Keratinocyte (primary cell): ENCODE measurements at regions not wholly inside any gene's neighbourhood (a gene's known extent, or its start where the extent isn't known, plus 50 kb on each side); places are given as distances from the start of the nearest gene placed in this dataset.

ENCODE experiments used
- DNase-seq: peaks from one replicate; pipeline ENCODE4 v3.0.0-alpha.2; 2011; ENCODE audit warnings: low read depth, missing footprints, low spot score
- FAIRE-seq: peaks from 2 replicates; lab custom pipeline; 2011; peaks lifted over from hg19 to GRCh38; lab: Jason Lieb, UNC
- H2AFZ ChIP-seq: 2 replicates; pipeline ENCODE4 v1.6.0; 2012; ENCODE audit warnings: low read length, control low read depth, inconsistent platforms; ENCODE audit not compliant: control insufficient read depth
- H3K27ac ChIP-seq: 2 replicates; pipeline ENCODE4 v1.5.1; 2011; ENCODE audit warnings: low read length; ENCODE audit not compliant: control insufficient read depth, insufficient read depth
- H3K27me3 ChIP-seq: 3 replicates; pipeline ENCODE4 v1.6.0; 2011; ENCODE audit warnings: low read length; ENCODE audit not compliant: control insufficient read depth, insufficient read depth; ENCODE audit errors: extremely low read depth
- H3K36me3 ChIP-seq, 2 experiments: 2 replicates in 1 of 2; 3 replicates in 1 of 2; pipeline ENCODE4 v1.5.1; 2011; ENCODE audit warnings: low read length in 2 of 2, mild to moderate bottlenecking in 1 of 2; ENCODE audit not compliant: control insufficient read depth in 2 of 2, insufficient read depth in 2 of 2; ENCODE audit errors: extremely low read depth in 1 of 2
- H3K4me1 ChIP-seq: 3 replicates; pipeline ENCODE4 v1.5.1; 2011; ENCODE audit warnings: low read length; ENCODE audit not compliant: control insufficient read depth, insufficient read depth; ENCODE audit errors: extremely low read depth
- H3K4me2 ChIP-seq: 3 replicates; pipeline ENCODE4 v1.6.0; 2011; ENCODE audit warnings: low read depth, low read length; ENCODE audit not compliant: control insufficient read depth, insufficient read depth; ENCODE audit errors: extremely low read depth
- H3K4me3 ChIP-seq, 3 experiments: fragments of 200-600 bp in 1 of 3; sonication (generic) in 1 of 3; 2 replicates in 2 of 3; 3 replicates in 1 of 3; pipeline ENCODE4 v1.5.1; 2011 to 2016; ENCODE audit warnings: low read length in 3 of 3, mild to moderate bottlenecking in 3 of 3, control low read depth in 2 of 3, inconsistent platforms in 1 of 3, low read depth in 1 of 3, mixed read lengths in 1 of 3, mixed run types in 1 of 3, moderate library complexity in 1 of 3; ENCODE audit not compliant: control insufficient read depth in 2 of 3, insufficient read depth in 2 of 3; ENCODE audit errors: extremely low read depth in 1 of 3
- H3K79me2 ChIP-seq: 2 replicates; pipeline ENCODE4 v1.6.0; 2012; ENCODE audit warnings: low read length; ENCODE audit not compliant: control insufficient read depth, insufficient read depth
- H3K9ac ChIP-seq: 3 replicates; pipeline ENCODE4 v1.6.0; 2011; ENCODE audit warnings: low read length; ENCODE audit not compliant: control insufficient read depth, insufficient read depth; ENCODE audit errors: extremely low read depth
- H3K9me1 ChIP-seq: 3 replicates; pipeline ENCODE4 v1.6.0; 2011; ENCODE audit warnings: low read length; ENCODE audit not compliant: control insufficient read depth, insufficient read depth; ENCODE audit errors: extremely low read depth
- H3K9me3 ChIP-seq: 2 replicates; pipeline ENCODE4 v1.5.1; 2012; ENCODE audit warnings: low read depth, low read length; ENCODE audit not compliant: control insufficient read depth
- H4K20me1 ChIP-seq: 3 replicates; pipeline ENCODE4 v1.6.0; 2011; ENCODE audit warnings: low read length; ENCODE audit not compliant: control insufficient read depth, insufficient read depth; ENCODE audit errors: extremely low read depth
- CTCF ChIP-seq, 3 experiments: IDR thresholded peaks in 1 of 3; conservative IDR thresholded peaks in 1 of 3; optimal IDR thresholded peaks in 1 of 3; 2 replicates in 2 of 3; 3 replicates in 1 of 3; pipeline versions ENCODE3 to v1.5.1; 2011; ENCODE audit warnings: low read length in 3 of 3, mild to moderate bottlenecking in 3 of 3, moderate library complexity in 2 of 3, control low read depth in 1 of 3, inconsistent platforms in 1 of 3; ENCODE audit not compliant: insufficient read depth in 2 of 3; ENCODE audit errors: extremely low read depth in 1 of 3
- EZH2 ChIP-seq: IDR thresholded peaks from one replicate; pipeline ENCODE4 v1.6.1; 2012; ENCODE audit warnings: inconsistent platforms, mild to moderate bottlenecking, low read length, moderate library complexity
- dilution Hi-C: fragments of 300-500 bp; cut with MboI; formaldehyde crosslinking; loops from one replicate; pipeline ENCODE4 v1.7.0; 2020; ENCODE audit warnings: low sequenced_read_pairs; ENCODE audit not compliant: extremely low pct_ligation_motif_present

GRCh38 chr21:16291296-16291695, 561.5 kb downstream of the USP25 start:
- Histone ChIP-seq H3K9me3 (no peaks in the 10 kb centered on the region), H3K27ac (no peak overlapping the region), H3K4me1 (no peaks in the 10 kb centered on the region), H3K79me2 (no peaks in the 10 kb centered on the region), H3K4me3 (no peak overlapping the region), H2AFZ (no peak overlapping the region), H3K9ac (no peak overlapping the region), H3K9me1 (no peaks in the 10 kb centered on the region), H4K20me1 (no peaks in the 10 kb centered on the region), H3K27me3 (no peaks in the 10 kb centered on the region), H3K4me2 (no peak overlapping the region), H3K36me3 (no peaks in the 10 kb centered on the region)
- DNase-seq = no peak
- dilution Hi-C loops = no loop called here
- no peak for FAIRE-seq
- TF ChIP-seq EZH2 = no peak
- no peak for TF ChIP-seq CTCF (optimal IDR thresholded peaks at IDR 0.05 in 1 of 3, IDR thresholded peaks at IDR 0.05 in 1 of 3, conservative IDR thresholded peaks at IDR 0.05 in 1 of 3; ENCODE audit: extremely low read depth in 1 of 3, insufficient read depth in 2 of 3, low read length in 3 of 3)

GRCh38 chr21:16294128-16294527, 564.3 kb downstream of the USP25 start:
- H3K4me1 ChIP-seq = no peaks in the 10 kb centered on the region
- H3K79me2 ChIP-seq = no peaks in the 10 kb centered on the region
- H3K4me3 ChIP-seq = no peak overlapping the region
- no peaks in the 10 kb centered on the region for H3K27me3 ChIP-seq
- no peaks in the 10 kb centered on the region for H3K9me1 ChIP-seq
- no peaks in the 10 kb centered on the region for H4K20me1 ChIP-seq
- no peaks in the 10 kb centered on the region for H3K9me3 ChIP-seq
- TF ChIP-seq EZH2 (no peak), CTCF (optimal IDR thresholded peaks at IDR 0.05 in 1 of 3, IDR thresholded peaks at IDR 0.05 in 1 of 3, conservative IDR thresholded peaks at IDR 0.05 in 1 of 3; ENCODE audit: extremely low read depth in 1 of 3, insufficient read depth in 2 of 3, low read length in 3 of 3) (no peak)
- DNase-seq (no peak), FAIRE-seq (no peak)
- H3K36me3 ChIP-seq = no peaks in the 10 kb centered on the region
- H2AFZ ChIP-seq = no peak overlapping the region
- no peak overlapping the region for H3K4me2 ChIP-seq
- H3K27ac ChIP-seq = no peak overlapping the region
- no peak overlapping the region for H3K9ac ChIP-seq
- dilution Hi-C loops = no loop called here
